Upper lobe of left lung (tissue), 4 donors: ENCODE measurements at regions not wholly inside any gene's neighbourhood (a gene's known extent, or its start where the extent isn't known, plus 50 kb on each side); places are given as distances from the start of the nearest gene placed in this dataset.

Source experiments
- EP300 ChIP-seq, 4 donors: sonication (generic); formaldehyde crosslinking; IDR thresholded peaks; one replicate each; pipeline ENCODE4 v1.5.1; 2017; ENCODE audit warnings: antibody characterized with exemption in 4 of 4, control low read depth in 2 of 4
- POLR2A ChIP-seq, 4 donors: fragments of 450-650 bp; IDR thresholded peaks; one replicate each; pipeline ENCODE4 v1.5.1; 2016 to 2017; ENCODE audit warnings: antibody characterized with exemption in 4 of 4, mild to moderate bottlenecking in 2 of 4
- POLR2AphosphoS5 ChIP-seq, 2 donors: sonication (generic); formaldehyde crosslinking; IDR thresholded peaks; one replicate each; pipeline ENCODE4 v1.5.1; 2017; ENCODE audit warnings: antibody characterized with exemption in 2 of 2
- TF ChIP-seq, protein P1 (sequence below), 6 experiments: fragments of 450-650 bp in 4 of 6; fragments of 200-600 bp in 2 of 6; sonication (generic) in 2 of 6; IDR thresholded peaks; one replicate each; pipeline ENCODE4 v1.5.1; 2016 to 2019; ENCODE audit warnings: antibody characterized with exemption in 6 of 6

DNA sequence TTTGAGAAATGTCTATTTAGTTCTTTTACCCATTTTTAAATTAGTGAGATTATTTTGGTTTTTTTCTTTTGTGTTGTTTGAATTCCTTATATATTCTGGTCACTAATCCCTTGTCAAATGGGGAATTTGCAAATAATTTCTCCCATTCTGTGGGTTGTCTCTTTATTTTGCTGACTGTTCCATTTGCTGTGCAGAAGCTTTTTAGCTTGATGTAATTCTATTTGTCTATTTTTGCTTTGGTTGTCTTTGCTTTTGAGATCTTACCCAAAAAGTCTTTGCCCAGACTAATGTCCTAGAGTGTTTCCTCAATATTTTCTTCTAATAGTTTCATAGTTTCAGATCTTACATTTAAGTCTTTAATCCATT, 472.9 kb downstream of the TBL1XR1 start:
- TF ChIP-seq, protein P1, sequence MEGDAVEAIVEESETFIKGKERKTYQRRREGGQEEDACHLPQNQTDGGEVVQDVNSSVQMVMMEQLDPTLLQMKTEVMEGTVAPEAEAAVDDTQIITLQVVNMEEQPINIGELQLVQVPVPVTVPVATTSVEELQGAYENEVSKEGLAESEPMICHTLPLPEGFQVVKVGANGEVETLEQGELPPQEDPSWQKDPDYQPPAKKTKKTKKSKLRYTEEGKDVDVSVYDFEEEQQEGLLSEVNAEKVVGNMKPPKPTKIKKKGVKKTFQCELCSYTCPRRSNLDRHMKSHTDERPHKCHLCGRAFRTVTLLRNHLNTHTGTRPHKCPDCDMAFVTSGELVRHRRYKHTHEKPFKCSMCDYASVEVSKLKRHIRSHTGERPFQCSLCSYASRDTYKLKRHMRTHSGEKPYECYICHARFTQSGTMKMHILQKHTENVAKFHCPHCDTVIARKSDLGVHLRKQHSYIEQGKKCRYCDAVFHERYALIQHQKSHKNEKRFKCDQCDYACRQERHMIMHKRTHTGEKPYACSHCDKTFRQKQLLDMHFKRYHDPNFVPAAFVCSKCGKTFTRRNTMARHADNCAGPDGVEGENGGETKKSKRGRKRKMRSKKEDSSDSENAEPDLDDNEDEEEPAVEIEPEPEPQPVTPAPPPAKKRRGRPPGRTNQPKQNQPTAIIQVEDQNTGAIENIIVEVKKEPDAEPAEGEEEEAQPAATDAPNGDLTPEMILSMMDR (IDR thresholded peaks at IDR 0.05), result no peak
- TF ChIP-seq POLR2AphosphoS5 (IDR thresholded peaks at IDR 0.05) (no peak), POLR2A (IDR thresholded peaks at IDR 0.05) (no peak), EP300 (IDR thresholded peaks at IDR 0.05) (no peak)
